GM13976 (cell line): ENCODE measurements at regions not wholly inside any gene's neighbourhood (a gene's known extent, or its start where the extent isn't known, plus 50 kb on each side); places are given as distances from the start of the nearest gene placed in this dataset.

Experiments
- DNase-seq: peaks from one replicate; pipeline ENCODE4 v3.0.0; 2012; ENCODE audit warnings: low spot score
- CTCF ChIP-seq: IDR thresholded peaks from 2 replicates; pipeline ENCODE4 v1.5.1; 2012; ENCODE audit warnings: borderline replicate concordance, mild to moderate bottlenecking; ENCODE audit not compliant: insufficient read depth; ENCODE audit errors: extremely low read depth, missing control alignments, control extremely low read depth
- in situ Hi-C: fragments of 300-500 bp; cut with MboI; formaldehyde crosslinking; loops from one replicate; pipeline ENCODE4 v1.12.0; 2022; ENCODE audit warnings: low sequenced_read_pairs, mixed read lengths, inconsistent platforms; ENCODE audit not compliant: unreplicated experiment

- no peak for DNase-seq
- in situ Hi-C loops: no loop called here
- no peak for TF ChIP-seq CTCF
These were observed 141.6 kb downstream of the AASDH start for GRCh38 chr4:56245547-56246232.

- no peak for DNase-seq
- in situ Hi-C loops: no loop called here
- TF ChIP-seq CTCF: no peak
These were observed 142.6 kb downstream of the AASDH start for GRCh38 chr4:56244681-56245080.

GRCh38 chr4:56243107-56243506 is 144.2 kb downstream of the AASDH start:
- TF ChIP-seq CTCF: no peak
- in situ Hi-C loops: no loop called here
- no peak for DNase-seq

- DNase-seq: no peak
- TF ChIP-seq CTCF: no peak
- in situ Hi-C loops: no loop called here
These were observed 145.8 kb downstream of the AASDH start for GRCh38 chr4:56241500-56241899.

GRCh38 chr4:56240554-56241174 is 146.6 kb downstream of the AASDH start:
- no peak for DNase-seq
- in situ Hi-C loops: no loop called here
- TF ChIP-seq CTCF: no peak

GRCh38 chr4:56238251-56238650 is 149.0 kb downstream of the AASDH start:
- in situ Hi-C loops: no loop called here
- TF ChIP-seq CTCF: no peak
- DNase-seq: no peak
